IMR-90 (cell line): ENCODE measurements at regions not wholly inside any gene's neighbourhood (a gene's known extent, or its start where the extent isn't known, plus 50 kb on each side); places are given as distances from the start of the nearest gene placed in this dataset.

ENCODE experiments used
- MAZ ChIP-seq: IDR thresholded peaks from 2 replicates; pipeline ENCODE4 v1.6.1; 2012; ENCODE audit warnings: low read depth, mild to moderate bottlenecking, low read length, improper control_type of control experiment, moderate library complexity, borderline replicate concordance
- NFE2L2 ChIP-seq: fragments of 150-350 bp; IDR thresholded peaks from 2 replicates; pipeline ENCODE4 v1.6.1; 2016; ENCODE audit warnings: low read depth, mild to moderate bottlenecking, low read length
- POLR2A ChIP-seq: IDR thresholded peaks from 2 replicates; pipeline ENCODE4 v1.6.1; 2012; ENCODE audit warnings: mild to moderate bottlenecking, low read depth, low read length
- RCOR1 ChIP-seq: IDR thresholded peaks from 2 replicates; pipeline ENCODE4 v1.6.1; 2012; ENCODE audit warnings: mild to moderate bottlenecking, low read length, improper control_type of control experiment; ENCODE audit not compliant: insufficient replicate concordance
- RFX5 ChIP-seq: IDR thresholded peaks from 2 replicates; pipeline ENCODE4 v1.8.0; 2012; ENCODE audit warnings: low read depth, mild to moderate bottlenecking, low read length, moderate library complexity
- SMC3 ChIP-seq: fragments of 150-350 bp; IDR thresholded peaks from 2 replicates; pipeline ENCODE4 v1.6.1; 2016; ENCODE audit warnings: low read depth, mild to moderate bottlenecking, antibody characterized with exemption, low read length, moderate library complexity
- TF ChIP-seq, protein P1 (sequence below): conservative IDR thresholded peaks from 2 replicates; pipeline ENCODE4 v1.5.1; 2012; ENCODE audit warnings: mild to moderate bottlenecking, low read depth, low read length, improper control_type of control experiment
- TF ChIP-seq, protein P2 (sequence below): fragments of 150-350 bp; IDR thresholded peaks from 2 replicates; pipeline ENCODE4 v1.6.1; 2016; ENCODE audit warnings: low read depth, mild to moderate bottlenecking, low read length, moderate library complexity, borderline replicate concordance

DNA sequence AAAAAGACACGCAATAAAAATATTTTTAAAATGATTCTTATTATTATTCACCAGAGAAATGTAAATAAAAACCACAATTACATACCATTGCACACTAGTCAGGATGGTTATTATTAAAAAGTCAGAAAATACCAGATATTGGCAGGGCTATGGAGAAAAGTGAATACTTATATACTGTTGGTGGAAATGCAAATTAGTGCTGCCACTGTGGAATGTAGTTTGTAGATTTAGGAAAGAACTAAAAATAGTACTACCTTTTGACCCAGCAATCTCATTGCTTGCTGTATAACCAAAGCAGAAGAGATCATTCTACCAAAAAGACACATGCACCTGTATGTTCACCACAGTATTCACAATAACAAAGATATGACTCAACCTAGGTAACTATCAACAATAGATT, 1237.3 kb upstream of the FAM98A start:
- TF ChIP-seq, protein P1, sequence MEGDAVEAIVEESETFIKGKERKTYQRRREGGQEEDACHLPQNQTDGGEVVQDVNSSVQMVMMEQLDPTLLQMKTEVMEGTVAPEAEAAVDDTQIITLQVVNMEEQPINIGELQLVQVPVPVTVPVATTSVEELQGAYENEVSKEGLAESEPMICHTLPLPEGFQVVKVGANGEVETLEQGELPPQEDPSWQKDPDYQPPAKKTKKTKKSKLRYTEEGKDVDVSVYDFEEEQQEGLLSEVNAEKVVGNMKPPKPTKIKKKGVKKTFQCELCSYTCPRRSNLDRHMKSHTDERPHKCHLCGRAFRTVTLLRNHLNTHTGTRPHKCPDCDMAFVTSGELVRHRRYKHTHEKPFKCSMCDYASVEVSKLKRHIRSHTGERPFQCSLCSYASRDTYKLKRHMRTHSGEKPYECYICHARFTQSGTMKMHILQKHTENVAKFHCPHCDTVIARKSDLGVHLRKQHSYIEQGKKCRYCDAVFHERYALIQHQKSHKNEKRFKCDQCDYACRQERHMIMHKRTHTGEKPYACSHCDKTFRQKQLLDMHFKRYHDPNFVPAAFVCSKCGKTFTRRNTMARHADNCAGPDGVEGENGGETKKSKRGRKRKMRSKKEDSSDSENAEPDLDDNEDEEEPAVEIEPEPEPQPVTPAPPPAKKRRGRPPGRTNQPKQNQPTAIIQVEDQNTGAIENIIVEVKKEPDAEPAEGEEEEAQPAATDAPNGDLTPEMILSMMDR, result no peak
- TF ChIP-seq RFX5 (no peak), POLR2A (no peak), RCOR1 (no peak), NFE2L2 (no peak), MAZ (no peak), SMC3 (no peak)
- TF ChIP-seq, protein P2, sequence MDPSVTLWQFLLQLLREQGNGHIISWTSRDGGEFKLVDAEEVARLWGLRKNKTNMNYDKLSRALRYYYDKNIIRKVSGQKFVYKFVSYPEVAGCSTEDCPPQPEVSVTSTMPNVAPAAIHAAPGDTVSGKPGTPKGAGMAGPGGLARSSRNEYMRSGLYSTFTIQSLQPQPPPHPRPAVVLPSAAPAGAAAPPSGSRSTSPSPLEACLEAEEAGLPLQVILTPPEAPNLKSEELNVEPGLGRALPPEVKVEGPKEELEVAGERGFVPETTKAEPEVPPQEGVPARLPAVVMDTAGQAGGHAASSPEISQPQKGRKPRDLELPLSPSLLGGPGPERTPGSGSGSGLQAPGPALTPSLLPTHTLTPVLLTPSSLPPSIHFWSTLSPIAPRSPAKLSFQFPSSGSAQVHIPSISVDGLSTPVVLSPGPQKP, result no peak
